NCI-H82 (cell line): ENCODE measurements at regions not wholly inside any gene's neighbourhood (a gene's known extent, or its start where the extent isn't known, plus 50 kb on each side); places are given as distances from the start of the nearest gene placed in this dataset.
"Not testable (repeated sequence)": the region's sequence is repeated elsewhere in the genome, so short reads cannot be mapped to it uniquely, and the experiment has no call there.

Experiments used
- DNase-seq: peaks from one replicate; lab custom pipeline; 2025; lab: John Stamatoyannopoulos, UW

GRCh38 chr5:166595274-166595951 lies 1696.0 kb upstream of the WWC1 start:
- DNase-seq, result peak; percentile 71

- peak; percentile 47 for DNase-seq
Observed at GRCh38 chr5:166596043-166596442, 1695.4 kb upstream of the WWC1 start.

GRCh38 chr5:166602271-166602670 lies 1689.2 kb upstream of the WWC1 start:
- DNase-seq, result no peak

GRCh38 chr5:166617507-166617906 lies 1673.9 kb upstream of the WWC1 start:
- DNase-seq, result no peak

- DNase-seq, result peak; percentile 76
Observed at GRCh38 chr5:166618526-166618925, 1672.9 kb upstream of the WWC1 start.

GRCh38 chr5:166624573-166624972 lies 1666.9 kb upstream of the WWC1 start:
- no peak for DNase-seq

GRCh38 chr5:166625210-166625865 lies 1666.1 kb upstream of the WWC1 start:
- DNase-seq, result no peak

- DNase-seq, result no peak
Observed at GRCh38 chr5:166637295-166637694, 1654.2 kb upstream of the WWC1 start.

- DNase-seq, result no peak
Observed at GRCh38 chr5:166639151-166639550, 1652.3 kb upstream of the WWC1 start.

GRCh38 chr5:166640136-166640535 lies 1651.3 kb upstream of the WWC1 start:
- DNase-seq, result not testable (repeated sequence)

GRCh38 chr5:166648736-166649135 lies 1642.7 kb upstream of the WWC1 start:
- no peak for DNase-seq

GRCh38 chr5:166649676-166650075 lies 1641.8 kb upstream of the WWC1 start:
- no peak for DNase-seq

- DNase-seq, result no peak
Observed at GRCh38 chr5:166651234-166651633, 1640.2 kb upstream of the WWC1 start.

GRCh38 chr5:166671811-166672210 lies 1619.6 kb upstream of the WWC1 start:
- DNase-seq, result no peak

GRCh38 chr5:166672431-166672830 lies 1619.0 kb upstream of the WWC1 start:
- DNase-seq, result no peak

- DNase-seq, result no peak
Observed at GRCh38 chr5:166677891-166678290, 1613.6 kb upstream of the WWC1 start.

GRCh38 chr5:166679331-166679730 lies 1612.1 kb upstream of the WWC1 start:
- no peak for DNase-seq

- DNase-seq, result no peak
Observed at GRCh38 chr5:166695326-166695725, 1596.1 kb upstream of the WWC1 start.

GRCh38 chr5:166708291-166708690 lies 1583.2 kb upstream of the WWC1 start:
- DNase-seq, result no peak

- DNase-seq, result no peak
Observed at GRCh38 chr5:166709691-166710090, 1581.8 kb upstream of the WWC1 start.

- no peak for DNase-seq
Observed at GRCh38 chr5:166710271-166710670, 1581.2 kb upstream of the WWC1 start.

- DNase-seq, result no peak
Observed at GRCh38 chr5:166712447-166713185, 1578.8 kb upstream of the WWC1 start.

- no peak for DNase-seq
Observed at GRCh38 chr5:166713295-166713694, 1578.2 kb upstream of the WWC1 start.
